Stomach (tissue), 8 donors: ENCODE measurements at regions not wholly inside any gene's neighbourhood (a gene's known extent, or its start where the extent isn't known, plus 50 kb on each side); places are given as distances from the start of the nearest gene placed in this dataset.

Experiments used
- DNase-seq, 2 donors: peaks; one replicate each; pipeline versions ENCODE4 v3.0.0 to v3.0.0-alpha.2; 2013 to 2019
- H3K27ac ChIP-seq, 5 donors: fragments of 200-600 bp in 4 of 5; sonication (generic) in 4 of 5; one replicate each; pipeline ENCODE4 v1.5.1; 2013 to 2019; ENCODE audit warnings: mild to moderate bottlenecking in 1 of 5, moderate library complexity in 1 of 5
- H3K27me3 ChIP-seq, 3 donors: fragments of 200-600 bp; sonication (generic); one replicate each; pipeline ENCODE4 v1.5.1; 2017 to 2019; ENCODE audit warnings: mixed run types in 1 of 3
- H3K36me3 ChIP-seq, 4 donors: fragments of 200-600 bp; sonication (generic); 1 replicate in 3 of 4; 2 replicates in 1 of 4; pipeline ENCODE4 v1.5.1; 2016 to 2019
- H3K4me1 ChIP-seq, 4 donors: fragments of 200-600 bp; sonication (generic); one replicate each; pipeline ENCODE4 v1.5.1; 2016 to 2019
- H3K4me3 ChIP-seq, 4 donors: fragments of 200-600 bp; sonication (generic) in 3 of 4; one replicate each; pipeline ENCODE4 v1.5.1; 2016 to 2019; ENCODE audit warnings: mild to moderate bottlenecking in 1 of 4
- H3K9me3 ChIP-seq, 4 donors: fragments of 200-600 bp; sonication (generic); one replicate each; pipeline ENCODE4 v1.5.1; 2016 to 2019
- EP300 ChIP-seq: sonication (generic); formaldehyde crosslinking; IDR thresholded peaks from one replicate; pipeline ENCODE4 v1.6.1; 2017; ENCODE audit warnings: antibody characterized with exemption
- POLR2A ChIP-seq, 4 donors: fragments of 450-650 bp; IDR thresholded peaks; one replicate each; pipeline ENCODE4 v1.6.1; 2016; ENCODE audit warnings: antibody characterized with exemption in 4 of 4, control low read depth in 2 of 4, mild to moderate bottlenecking in 1 of 4, moderate library complexity in 1 of 4
- POLR2AphosphoS5 ChIP-seq, 3 donors: sonication (generic); formaldehyde crosslinking; IDR thresholded peaks; one replicate each; pipeline ENCODE4 v1.6.1; 2016; ENCODE audit warnings: antibody characterized with exemption in 3 of 3
- WGBS, 5 donors: extraction: QIAGEN DNeasy Blood & Tissue Kit in 3 of 5; methylation state at CpG; one replicate each; pipeline versions ENCODE4 v1.1.5 to v1.1.7; 2013 to 2018; 5-methylcytosine and 5-hydroxymethylcytosine counted together
- intact Hi-C: fragments of 100-400 bp; cut with DNase I; formaldehyde crosslinking; loops from one replicate; pipeline ENCODE4 v1.15.1; 2023; ENCODE audit warnings: low total_unique reads
- TF ChIP-seq, protein P1 (sequence below), 7 experiments: fragments of 450-650 bp in 4 of 7; fragments of 200-600 bp in 3 of 7; sonication (generic) in 3 of 7; IDR thresholded peaks; one replicate each; pipeline ENCODE4 v1.5.1; 2016 to 2019; ENCODE audit warnings: antibody characterized with exemption in 7 of 7, control low read depth in 2 of 7, mild to moderate bottlenecking in 1 of 7
- donor health status: healthy with polysubstance abuse.
- donor health status: Bipolar disorder and iron deficiency.
- donor health status: healthy.

DNA sequence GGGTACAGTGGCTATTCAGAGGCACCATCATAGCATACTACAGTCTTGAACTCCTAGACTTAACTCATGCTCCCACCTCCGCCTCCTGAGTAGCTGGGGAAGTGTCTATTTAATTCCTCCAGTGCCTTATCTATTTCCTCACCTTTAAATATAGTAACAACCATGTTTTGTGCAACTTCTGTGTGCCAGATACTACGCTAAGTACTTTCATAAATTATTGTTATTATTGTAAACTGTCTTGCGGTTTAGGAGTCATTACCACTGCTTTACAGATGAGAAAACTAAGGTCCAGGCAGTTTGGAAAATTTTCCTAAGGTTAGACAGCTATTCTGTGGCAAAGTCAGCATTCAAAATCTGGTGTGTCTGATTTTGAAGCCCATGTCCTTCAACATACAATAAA lies 359.1 kb upstream of the XYLT1 start:
- Histone ChIP-seq H3K36me3 (no peaks in the 10 kb centered on the region), H3K9me3 (no peaks in the 10 kb centered on the region), H3K4me3 (no peak overlapping the region), H3K27me3 (no peaks in the 10 kb centered on the region), H3K27ac (no peak overlapping the region), H3K4me1 (no peaks in the 10 kb centered on the region)
- intact Hi-C loops: no loop called here
- DNase-seq: no peak
- 40 to 68% (median 59%) methylated on average over 3 of the region's 3 CpGs for WGBS, 5 donors
- no peak for TF ChIP-seq POLR2A (IDR thresholded peaks at IDR 0.05)
- no peak for TF ChIP-seq POLR2AphosphoS5 (IDR thresholded peaks at IDR 0.05)
- TF ChIP-seq, protein P1, sequence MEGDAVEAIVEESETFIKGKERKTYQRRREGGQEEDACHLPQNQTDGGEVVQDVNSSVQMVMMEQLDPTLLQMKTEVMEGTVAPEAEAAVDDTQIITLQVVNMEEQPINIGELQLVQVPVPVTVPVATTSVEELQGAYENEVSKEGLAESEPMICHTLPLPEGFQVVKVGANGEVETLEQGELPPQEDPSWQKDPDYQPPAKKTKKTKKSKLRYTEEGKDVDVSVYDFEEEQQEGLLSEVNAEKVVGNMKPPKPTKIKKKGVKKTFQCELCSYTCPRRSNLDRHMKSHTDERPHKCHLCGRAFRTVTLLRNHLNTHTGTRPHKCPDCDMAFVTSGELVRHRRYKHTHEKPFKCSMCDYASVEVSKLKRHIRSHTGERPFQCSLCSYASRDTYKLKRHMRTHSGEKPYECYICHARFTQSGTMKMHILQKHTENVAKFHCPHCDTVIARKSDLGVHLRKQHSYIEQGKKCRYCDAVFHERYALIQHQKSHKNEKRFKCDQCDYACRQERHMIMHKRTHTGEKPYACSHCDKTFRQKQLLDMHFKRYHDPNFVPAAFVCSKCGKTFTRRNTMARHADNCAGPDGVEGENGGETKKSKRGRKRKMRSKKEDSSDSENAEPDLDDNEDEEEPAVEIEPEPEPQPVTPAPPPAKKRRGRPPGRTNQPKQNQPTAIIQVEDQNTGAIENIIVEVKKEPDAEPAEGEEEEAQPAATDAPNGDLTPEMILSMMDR (IDR thresholded peaks at IDR 0.05): no peak
- TF ChIP-seq EP300: no peak

GRCh38 chr16:17828012-17828411 lies 357.3 kb upstream of the XYLT1 start:
- intact Hi-C loops: no loop called here
- Histone ChIP-seq H3K36me3 (no peaks in the 10 kb centered on the region), H3K4me3 (no peak overlapping the region), H3K9me3 (no peaks in the 10 kb centered on the region), H3K4me1 (no peaks in the 10 kb centered on the region), H3K27ac (no peak overlapping the region), H3K27me3 (no peaks in the 10 kb centered on the region)
- peak in 1 of 2 donors; percentile 60 for DNase-seq
- WGBS, 5 donors: 28 to 49% (median 39%) methylated on average over 2 of the region's 2 CpGs
- no peak for TF ChIP-seq POLR2AphosphoS5 (IDR thresholded peaks at IDR 0.05)
- TF ChIP-seq EP300: no peak
- TF ChIP-seq, protein P1 (IDR thresholded peaks at IDR 0.05): no peak
- TF ChIP-seq POLR2A (IDR thresholded peaks at IDR 0.05): no peak

DNA sequence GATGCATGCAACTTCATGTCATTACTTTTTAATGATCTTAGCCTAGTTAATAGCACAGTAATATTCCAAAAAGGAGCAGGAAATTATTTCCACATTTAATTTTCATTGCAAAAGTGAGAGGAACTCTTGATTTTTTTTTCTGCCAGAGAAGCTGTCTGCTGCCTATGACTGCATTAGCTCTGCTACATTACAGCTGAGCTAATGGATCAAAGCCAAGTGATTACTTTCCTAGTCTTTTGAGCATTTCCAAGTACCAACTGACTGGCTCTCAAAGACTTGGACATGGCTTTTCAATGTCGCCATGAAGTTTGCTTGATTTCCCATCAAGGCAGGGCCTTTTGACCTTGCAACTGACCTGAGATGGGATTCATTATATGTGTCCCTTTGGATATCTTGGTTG lies 356.6 kb upstream of the XYLT1 start:
- H3K27me3 ChIP-seq: no peaks in the 10 kb centered on the region
- H3K9me3 ChIP-seq: no peaks in the 10 kb centered on the region
- DNase-seq: peak in 1 of 2 donors; percentile 23
- no peaks in the 10 kb centered on the region for H3K36me3 ChIP-seq
- no peak overlapping the region for H3K4me3 ChIP-seq
- no peaks in the 10 kb centered on the region for H3K4me1 ChIP-seq
- WGBS, 5 donors: 71 to 89% (median 84%) methylated on average over 1 of the region's 1 CpG
- TF ChIP-seq, protein P1 (IDR thresholded peaks at IDR 0.05): no peak
- TF ChIP-seq POLR2A (IDR thresholded peaks at IDR 0.05) (no peak), EP300 (no peak), POLR2AphosphoS5 (IDR thresholded peaks at IDR 0.05) (no peak)
- H3K27ac ChIP-seq: no peak overlapping the region
- intact Hi-C loops: no loop called here

- TF ChIP-seq POLR2AphosphoS5 (IDR thresholded peaks at IDR 0.05): no peak
- Histone ChIP-seq H3K27me3 (no peaks in the 10 kb centered on the region), H3K27ac (no peak overlapping the region), H3K4me1 (no peaks in the 10 kb centered on the region), H3K36me3 (no peaks in the 10 kb centered on the region), H3K4me3 (no peak overlapping the region), H3K9me3 (peaks cover 0 to 8% (median 3%) of the 10 kb centered on the region in 4 donors)
- DNase-seq: no peak
- intact Hi-C loops: no loop called here
- WGBS, 5 donors: 54 to 74% (median 64%) methylated on average over 2 of the region's 2 CpGs
Measured at GRCh38 chr16:17817943-17818342, 347.2 kb upstream of the XYLT1 start.

DNA sequence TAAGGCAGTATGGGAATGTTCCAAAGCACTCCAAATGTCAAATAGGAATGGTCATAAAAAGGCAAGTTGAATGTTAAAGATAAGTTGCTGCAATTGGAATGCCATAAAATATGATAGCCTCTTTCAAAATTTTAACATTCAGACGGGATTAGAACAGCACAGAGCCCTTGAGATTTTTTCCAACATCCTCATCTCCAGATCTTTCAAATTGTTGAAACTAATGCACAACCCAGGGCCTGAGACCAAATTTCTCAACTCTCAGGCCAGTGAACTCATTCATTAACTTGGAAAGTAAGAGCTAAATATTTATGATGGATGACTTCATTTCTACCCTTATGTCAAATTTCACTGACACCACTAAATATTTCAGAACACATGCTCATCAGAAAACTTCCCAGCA lies 346.5 kb upstream of the XYLT1 start:
- DNase-seq: no peak
- H3K36me3 ChIP-seq: no peaks in the 10 kb centered on the region
- intact Hi-C loops: no loop called here
- H3K4me1 ChIP-seq: no peaks in the 10 kb centered on the region
- H3K9me3 ChIP-seq: peaks cover 0 to 8% (median 3%) of the 10 kb centered on the region in 4 donors
- WGBS, 5 donors: 21 to 44% (median 34%) methylated on average over 1 of the region's 1 CpG
- no peak overlapping the region for H3K4me3 ChIP-seq
- TF ChIP-seq POLR2AphosphoS5 (IDR thresholded peaks at IDR 0.05): no peak
- TF ChIP-seq POLR2A (IDR thresholded peaks at IDR 0.05): no peak
- TF ChIP-seq, protein P1 (IDR thresholded peaks at IDR 0.05): no peak
- TF ChIP-seq EP300: no peak
- no peak overlapping the region for H3K27ac ChIP-seq
- no peaks in the 10 kb centered on the region for H3K27me3 ChIP-seq
